WTC11 (cell line): ENCODE measurements at regions not wholly inside any gene's neighbourhood (a gene's known extent, or its start where the extent isn't known, plus 50 kb on each side); places are given as distances from the start of the nearest gene placed in this dataset.

Experiments used
- ATAC-seq: fragments of 200-7000 bp; cut with Tn5 transposase; 2 replicates; pipeline ENCODE4 v1.10.0; 2021; ENCODE audit warnings: mild to moderate bottlenecking, moderate library complexity
- CTCF ChIA-PET: fragments of 300-600 bp; sonication (Branson Sonifier 250); formaldehyde crosslinking; loops from one replicate; lab custom pipeline; 2021; ENCODE audit warnings: antibody characterized with exemption; lab: Charles Lee
- POLR2A ChIA-PET: fragments of 350-600 bp; sonication (Branson Sonifier 250); formaldehyde crosslinking; loops from one replicate; lab custom pipeline; 2021; ENCODE audit warnings: antibody characterized with exemption; lab: Charles Lee
- DNase-seq: peaks from one replicate; pipeline ENCODE4 v3.0.0; 2021; ENCODE audit warnings: low spot score
- H3K27ac Mint-ChIP-seq: 2 replicates; pipeline ENCODE4 v1.8.0; 2021; ENCODE audit warnings: mixed read lengths
- H3K27me3 Mint-ChIP-seq: 2 replicates; pipeline ENCODE4 v1.8.0; 2021; ENCODE audit warnings: low read depth, mild to moderate bottlenecking, moderate library complexity, mixed read lengths
- H3K36me3 Mint-ChIP-seq: 2 replicates; pipeline ENCODE4 v1.8.0; 2021; ENCODE audit warnings: mixed read lengths
- H3K4me1 Mint-ChIP-seq: 2 replicates; pipeline ENCODE4 v1.8.0; 2022; ENCODE audit warnings: mixed read lengths
- H3K4me3 Mint-ChIP-seq: 2 replicates; pipeline ENCODE4 v1.8.0; 2021; ENCODE audit warnings: mild to moderate bottlenecking, moderate library complexity, mixed read lengths
- H3K9me3 Mint-ChIP-seq: 2 replicates; pipeline ENCODE4 v1.8.0; 2021; ENCODE audit warnings: mixed read lengths
- ATF3 ChIP-seq: sonication (generic); formaldehyde crosslinking; conservative IDR thresholded peaks from 2 replicates; pipeline ENCODE4 v1.8.1; 2022; ENCODE audit warnings: mild to moderate bottlenecking, missing genetic modification reagents
- EMX1 ChIP-seq: fragments of 250-450 bp; sonication (Bioruptor Pico); IDR thresholded peaks from 2 replicates; pipeline ENCODE4 v1.8.0; 2021; ENCODE audit warnings: mild to moderate bottlenecking
- ERG ChIP-seq: fragments of 250-450 bp; sonication (Bioruptor Pico); IDR thresholded peaks from 2 replicates; pipeline ENCODE4 v1.8.0; 2021; ENCODE audit warnings: mild to moderate bottlenecking
- FOXP1 ChIP-seq: sonication (generic); formaldehyde crosslinking; IDR thresholded peaks from 2 replicates; pipeline ENCODE4 v1.8.0; 2022; ENCODE audit warnings: missing genetic modification reagents, mild to moderate bottlenecking, moderate library complexity, borderline replicate concordance
- GABPB1 ChIP-seq: sonication (generic); formaldehyde crosslinking; IDR thresholded peaks from 2 replicates; pipeline ENCODE4 v1.8.1; 2023; ENCODE audit warnings: mild to moderate bottlenecking, missing genetic modification reagents
- IRF2 ChIP-seq: sonication (generic); formaldehyde crosslinking; IDR thresholded peaks from 2 replicates; pipeline ENCODE4 v1.8.0; 2022; ENCODE audit warnings: low read depth, missing genetic modification reagents, borderline replicate concordance
- KAT7 ChIP-seq: sonication (generic); formaldehyde crosslinking; IDR thresholded peaks from 2 replicates; pipeline ENCODE4 v1.8.1; 2023; ENCODE audit warnings: missing genetic modification reagents, mild to moderate bottlenecking, borderline replicate concordance
- MYBL2 ChIP-seq: sonication (generic); formaldehyde crosslinking; IDR thresholded peaks from 2 replicates; pipeline ENCODE4 v1.8.1; 2023; ENCODE audit warnings: mild to moderate bottlenecking, moderate library complexity, missing genetic modification reagents
- NFE2L1 ChIP-seq: sonication (generic); formaldehyde crosslinking; IDR thresholded peaks from 2 replicates; pipeline ENCODE4 v1.8.1; 2023; ENCODE audit warnings: missing genetic modification reagents
- NFYB ChIP-seq: sonication (generic); formaldehyde crosslinking; conservative IDR thresholded peaks from 2 replicates; pipeline ENCODE4 v1.8.0; 2022; ENCODE audit warnings: low read depth, missing genetic modification reagents
- PREB ChIP-seq: sonication (generic); formaldehyde crosslinking; IDR thresholded peaks from 2 replicates; pipeline ENCODE4 v1.8.1; 2022; ENCODE audit warnings: mild to moderate bottlenecking, missing genetic modification reagents, moderate library complexity, borderline replicate concordance
- PRRX2 ChIP-seq: fragments of 250-450 bp; sonication (Bioruptor Pico); IDR thresholded peaks from 2 replicates; pipeline ENCODE4 v1.8.0; 2021; ENCODE audit warnings: mild to moderate bottlenecking
- RELA ChIP-seq: sonication (generic); formaldehyde crosslinking; IDR thresholded peaks from 2 replicates; pipeline ENCODE4 v1.8.1; 2022; ENCODE audit warnings: missing genetic modification reagents, mild to moderate bottlenecking, borderline replicate concordance
- RORB ChIP-seq: fragments of 250-450 bp; sonication (Bioruptor Pico); IDR thresholded peaks from 2 replicates; pipeline ENCODE4 v1.9.0; 2021; ENCODE audit warnings: mild to moderate bottlenecking
- ZNF219 ChIP-seq: sonication (generic); formaldehyde crosslinking; IDR thresholded peaks from 2 replicates; pipeline ENCODE4 v1.8.0; 2023; ENCODE audit warnings: missing genetic modification reagents, mild to moderate bottlenecking, borderline replicate concordance
- ZNF232 ChIP-seq: sonication (generic); formaldehyde crosslinking; IDR thresholded peaks from 2 replicates; pipeline ENCODE4 v1.8.0; 2022; ENCODE audit warnings: mild to moderate bottlenecking, missing genetic modification reagents
- ZNF281 ChIP-seq: sonication (generic); formaldehyde crosslinking; IDR thresholded peaks from 2 replicates; pipeline ENCODE4 v1.8.0; 2023; ENCODE audit warnings: mild to moderate bottlenecking, missing genetic modification reagents
- ZNF396 ChIP-seq: fragments of 250-450 bp; sonication (Bioruptor Pico); IDR thresholded peaks from 2 replicates; pipeline ENCODE4 v1.8.0; 2021; ENCODE audit warnings: mild to moderate bottlenecking, moderate library complexity, borderline replicate concordance
- ZNF512 ChIP-seq: sonication (generic); formaldehyde crosslinking; IDR thresholded peaks from 2 replicates; pipeline ENCODE4 v1.8.1; 2022; ENCODE audit warnings: missing genetic modification reagents, borderline replicate concordance
- ZNF532 ChIP-seq: fragments of 250-450 bp; sonication (Bioruptor Pico); IDR thresholded peaks from 2 replicates; pipeline ENCODE4 v1.9.0; 2021; ENCODE audit warnings: mild to moderate bottlenecking, borderline replicate concordance

- Mint-ChIP-seq H3K27ac (no peak overlapping the region), H3K4me3 (no peak overlapping the region)
- CTCF ChIA-PET = no interaction called here
- POLR2A ChIA-PET = no interaction called here
- DNase-seq = no peak
- TF ChIP-seq KAT7 (CRISPR knock-in tag) = no peak
- no peak for TF ChIP-seq FOXP1 (CRISPR knock-in tag)
- TF ChIP-seq PREB (CRISPR knock-in tag) = no peak
- no peak for TF ChIP-seq GABPB1
- TF ChIP-seq NFYB = no peak
- no peak for TF ChIP-seq MYBL2 (CRISPR knock-in tag)
- TF ChIP-seq ZNF512 (CRISPR knock-in tag) = no peak
- no peak for TF ChIP-seq ERG (CRISPR knock-in tag)
- no peak for TF ChIP-seq EMX1 (CRISPR knock-in tag)
- TF ChIP-seq ZNF396 = no peak
- no peak for TF ChIP-seq RELA
- TF ChIP-seq, all 79 proteins: peak for 0
- ATAC-seq = no peak
- no peaks in the 10 kb centered on the region for H3K36me3 Mint-ChIP-seq
- peaks cover 10% of the 10 kb centered on the region for H3K9me3 Mint-ChIP-seq
- no peaks in the 10 kb centered on the region for H3K4me1 Mint-ChIP-seq
- no peaks in the 10 kb centered on the region for H3K27me3 Mint-ChIP-seq
These were observed 130.5 kb upstream of the C1QTNF7 start for GRCh38 chr4:15297344-15297743.

- Mint-ChIP-seq H3K27me3 (no peaks in the 10 kb centered on the region), H3K9me3 (peaks cover 10% of the 10 kb centered on the region), H3K4me1 (no peaks in the 10 kb centered on the region), H3K36me3 (no peaks in the 10 kb centered on the region), H3K4me3 (no peak overlapping the region), H3K27ac (no peak overlapping the region)
- CTCF ChIA-PET = no interaction called here
- ATAC-seq (no peak), DNase-seq (no peak)
- TF ChIP-seq ZNF232 (CRISPR knock-in tag) (no peak), GABPB1 (no peak), ZNF281 (CRISPR knock-in tag) (no peak), ATF3 (no peak), NFE2L1 (CRISPR knock-in tag) (no peak), ZNF532 (CRISPR knock-in tag) (no peak), ZNF219 (CRISPR knock-in tag) (no peak), RORB (CRISPR knock-in tag) (no peak), PRRX2 (CRISPR knock-in tag) (no peak), IRF2 (CRISPR knock-in tag) (no peak)
- TF ChIP-seq, all 79 proteins: peak for 0
- POLR2A ChIA-PET = no interaction called here
These were observed 128.2 kb upstream of the C1QTNF7 start for GRCh38 chr4:15299627-15300026.
